ENCODE measurements at regions not wholly inside any gene's neighbourhood (a gene's known extent, or its start where the extent isn't known, plus 50 kb on each side); places are given as distances from the start of the nearest gene placed in this dataset.
"Not testable (repeated sequence)": the region's sequence is repeated elsewhere in the genome, so short reads cannot be mapped to it uniquely, and the experiment has no call there.

DNA sequence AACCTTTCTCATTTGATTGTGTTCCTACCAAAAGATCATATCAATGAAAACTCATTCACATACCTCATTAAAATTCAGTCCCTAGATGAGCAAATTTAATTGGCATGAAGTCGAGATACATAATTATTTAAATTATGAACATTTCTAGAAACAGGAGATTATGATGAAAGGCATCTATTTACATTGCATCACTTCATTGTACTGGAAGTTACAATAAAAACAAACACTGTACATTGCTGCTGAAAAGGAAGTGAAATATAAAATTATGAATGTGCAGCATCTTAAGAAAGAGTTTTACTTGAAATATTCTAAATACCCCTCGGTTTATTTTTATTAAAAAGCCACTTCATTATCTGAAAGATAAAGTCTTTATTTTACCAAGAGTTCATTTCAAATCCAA is 163.4 kb upstream of the ZNF385D start:
- no peak for FAIRE-seq
- no peak for DNase-seq (ENCODE audit: insufficient read length, low spot score)
- TF ChIP-seq PAX5 (IDR thresholded peaks at IDR 0.05; ENCODE audit: insufficient read depth, low read length, severe bottlenecking), result no peak
- no peak for TF ChIP-seq TAF1 (IDR thresholded peaks at IDR 0.05; ENCODE audit: low read depth, low read length)
- no peak for TF ChIP-seq POLR2A (IDR thresholded peaks at IDR 0.05; ENCODE audit: low read depth, low read length)
- TF ChIP-seq POLR2AphosphoS5 (IDR thresholded peaks at IDR 0.05; ENCODE audit: low read depth, low read length), result no peak
- no peak for TF ChIP-seq SPI1 (IDR thresholded peaks at IDR 0.05; ENCODE audit: low read depth, low read length)
- TF ChIP-seq POU2F2 (IDR thresholded peaks at IDR 0.05; ENCODE audit: low read depth, low read length), result no peak

GRCh38 chr3:21919383-21919782 is 168.4 kb upstream of the ZNF385D start:
- DNase-seq (ENCODE audit: insufficient read length, low spot score) (no peak), FAIRE-seq (no peak)
- TF ChIP-seq SPI1 (IDR thresholded peaks at IDR 0.05; ENCODE audit: low read depth, low read length) (no peak), POLR2A (IDR thresholded peaks at IDR 0.05; ENCODE audit: low read depth, low read length) (no peak), TAF1 (IDR thresholded peaks at IDR 0.05; ENCODE audit: low read depth, low read length) (no peak), POLR2AphosphoS5 (IDR thresholded peaks at IDR 0.05; ENCODE audit: low read depth, low read length) (no peak), POU2F2 (IDR thresholded peaks at IDR 0.05; ENCODE audit: low read depth, low read length) (no peak), PAX5 (IDR thresholded peaks at IDR 0.05; ENCODE audit: insufficient read depth, low read length, severe bottlenecking) (no peak)

GRCh38 chr3:21920421-21920861 is 169.4 kb upstream of the ZNF385D start:
- DNase-seq (ENCODE audit: insufficient read length, low spot score) (no peak), FAIRE-seq (no peak)
- TF ChIP-seq POU2F2 (IDR thresholded peaks at IDR 0.05; ENCODE audit: low read depth, low read length), result no peak
- no peak for TF ChIP-seq TAF1 (IDR thresholded peaks at IDR 0.05; ENCODE audit: low read depth, low read length)
- no peak for TF ChIP-seq POLR2AphosphoS5 (IDR thresholded peaks at IDR 0.05; ENCODE audit: low read depth, low read length)
- TF ChIP-seq SPI1 (IDR thresholded peaks at IDR 0.05; ENCODE audit: low read depth, low read length), result no peak
- TF ChIP-seq POLR2A (IDR thresholded peaks at IDR 0.05; ENCODE audit: low read depth, low read length), result no peak
- TF ChIP-seq PAX5 (IDR thresholded peaks at IDR 0.05; ENCODE audit: insufficient read depth, low read length, severe bottlenecking), result no peak

GRCh38 chr3:21923156-21923555 is 172.1 kb upstream of the ZNF385D start:
- not testable (repeated sequence) for DNase-seq (ENCODE audit: insufficient read length, low spot score); FAIRE-seq

DNA sequence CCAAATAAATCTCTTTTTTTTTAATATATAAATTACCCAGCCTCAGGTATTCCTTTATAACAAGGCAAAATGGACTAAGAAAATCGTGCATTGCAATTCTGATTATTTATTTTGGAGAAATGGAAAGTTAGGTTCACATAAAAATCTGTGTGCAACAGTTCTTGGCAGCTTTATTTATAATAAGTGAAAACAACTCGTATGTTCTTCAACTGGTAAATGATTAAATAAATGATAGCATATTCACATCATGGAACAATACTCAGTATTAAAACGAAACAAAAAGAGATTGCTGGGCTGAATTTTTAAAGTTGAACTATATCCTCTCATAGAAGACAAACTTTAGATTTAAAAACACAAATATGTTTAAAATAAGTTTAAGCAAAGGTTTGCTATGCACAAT is 176.3 kb upstream of the ZNF385D start:
- TF ChIP-seq POU2F2 (IDR thresholded peaks at IDR 0.05; ENCODE audit: low read depth, low read length) (no peak), POLR2AphosphoS5 (IDR thresholded peaks at IDR 0.05; ENCODE audit: low read depth, low read length) (no peak), TAF1 (IDR thresholded peaks at IDR 0.05; ENCODE audit: low read depth, low read length) (no peak), POLR2A (IDR thresholded peaks at IDR 0.05; ENCODE audit: low read depth, low read length) (no peak), SPI1 (IDR thresholded peaks at IDR 0.05; ENCODE audit: low read depth, low read length) (no peak), PAX5 (IDR thresholded peaks at IDR 0.05; ENCODE audit: insufficient read depth, low read length, severe bottlenecking) (no peak)
- FAIRE-seq (no peak), DNase-seq (ENCODE audit: insufficient read length, low spot score) (no peak)

DNA sequence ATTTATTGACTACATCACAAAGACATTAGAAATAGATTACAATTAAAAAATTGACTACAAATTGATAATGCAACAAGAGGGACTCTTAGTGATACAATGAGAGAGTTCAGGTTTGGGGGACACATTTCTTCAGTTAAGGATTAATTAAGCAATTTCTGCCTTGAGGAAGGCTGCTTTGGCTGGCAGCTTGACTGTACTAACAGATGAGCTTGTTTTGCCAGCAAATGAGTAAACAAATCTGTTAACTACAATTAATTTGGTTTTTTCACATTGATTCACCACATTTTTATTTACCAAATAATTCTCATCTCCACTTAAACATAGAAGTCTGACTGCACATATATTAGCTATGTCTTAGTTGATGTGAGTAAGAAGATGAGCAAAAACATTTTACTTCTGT is 183.6 kb upstream of the ZNF385D start:
- FAIRE-seq, result no peak
- no peak for TF ChIP-seq POLR2AphosphoS5 (IDR thresholded peaks at IDR 0.05; ENCODE audit: low read depth, low read length)
- no peak for TF ChIP-seq POU2F2 (IDR thresholded peaks at IDR 0.05; ENCODE audit: low read depth, low read length)
- no peak for TF ChIP-seq SPI1 (IDR thresholded peaks at IDR 0.05; ENCODE audit: low read depth, low read length)
- TF ChIP-seq POLR2A (IDR thresholded peaks at IDR 0.05; ENCODE audit: low read depth, low read length), result no peak
- no peak for TF ChIP-seq TAF1 (IDR thresholded peaks at IDR 0.05; ENCODE audit: low read depth, low read length)
- no peak for TF ChIP-seq PAX5 (IDR thresholded peaks at IDR 0.05; ENCODE audit: insufficient read depth, low read length, severe bottlenecking)
- no peak for DNase-seq (ENCODE audit: insufficient read length, low spot score)

GRCh38 chr3:21936207-21936606 is 185.2 kb upstream of the ZNF385D start:
- TF ChIP-seq PAX5 (IDR thresholded peaks at IDR 0.05; ENCODE audit: insufficient read depth, low read length, severe bottlenecking) (no peak), TAF1 (IDR thresholded peaks at IDR 0.05; ENCODE audit: low read depth, low read length) (no peak), POLR2A (IDR thresholded peaks at IDR 0.05; ENCODE audit: low read depth, low read length) (no peak), POU2F2 (IDR thresholded peaks at IDR 0.05; ENCODE audit: low read depth, low read length) (no peak), POLR2AphosphoS5 (IDR thresholded peaks at IDR 0.05; ENCODE audit: low read depth, low read length) (no peak)
- FAIRE-seq (no peak), DNase-seq (ENCODE audit: insufficient read length, low spot score) (no peak)

DNA sequence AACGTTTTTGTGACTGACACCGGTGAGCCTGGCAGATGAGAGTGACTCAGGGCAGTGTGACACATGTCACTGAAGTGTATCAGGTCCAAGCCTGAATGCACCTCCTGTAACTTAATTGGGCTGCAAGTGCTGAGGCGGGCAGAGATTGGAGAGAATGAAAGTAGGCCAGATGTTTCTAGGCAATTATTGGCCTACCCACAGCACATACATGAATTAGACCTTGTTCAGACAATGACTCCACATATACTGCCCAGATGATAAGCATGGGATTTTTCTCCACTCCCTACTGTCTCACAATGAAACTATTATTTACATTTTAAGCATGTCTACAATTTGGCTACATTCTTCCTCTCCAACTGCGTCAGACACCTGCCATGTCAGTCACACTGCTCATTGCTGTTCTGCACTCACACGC is 187.3 kb upstream of the ZNF385D start:
- no peak for FAIRE-seq
- TF ChIP-seq PAX5 (IDR thresholded peaks at IDR 0.05; ENCODE audit: insufficient read depth, low read length, severe bottlenecking), result no peak
- no peak for TF ChIP-seq POU2F2 (IDR thresholded peaks at IDR 0.05; ENCODE audit: low read depth, low read length)
- no peak for TF ChIP-seq TAF1 (IDR thresholded peaks at IDR 0.05; ENCODE audit: low read depth, low read length)
- no peak for TF ChIP-seq SPI1 (IDR thresholded peaks at IDR 0.05; ENCODE audit: low read depth, low read length)
- TF ChIP-seq POLR2A (IDR thresholded peaks at IDR 0.05; ENCODE audit: low read depth, low read length), result no peak
- TF ChIP-seq POLR2AphosphoS5 (IDR thresholded peaks at IDR 0.05; ENCODE audit: low read depth, low read length), result no peak
- no peak for DNase-seq (ENCODE audit: insufficient read length, low spot score)

- TF ChIP-seq SPI1 (IDR thresholded peaks at IDR 0.05; ENCODE audit: low read depth, low read length), result no peak
- TF ChIP-seq POLR2A (IDR thresholded peaks at IDR 0.05; ENCODE audit: low read depth, low read length), result no peak
- no peak for TF ChIP-seq POLR2AphosphoS5 (IDR thresholded peaks at IDR 0.05; ENCODE audit: low read depth, low read length)
- FAIRE-seq, result no peak
- DNase-seq (ENCODE audit: insufficient read length, low spot score), result no peak
These were observed 191.3 kb upstream of the ZNF385D start for GRCh38 chr3:21942328-21942727.

- TF ChIP-seq POLR2AphosphoS5 (IDR thresholded peaks at IDR 0.05; ENCODE audit: low read depth, low read length), result no peak
- TF ChIP-seq POLR2A (IDR thresholded peaks at IDR 0.05; ENCODE audit: low read depth, low read length), result no peak
- no peak for TF ChIP-seq SPI1 (IDR thresholded peaks at IDR 0.05; ENCODE audit: low read depth, low read length)
- no peak for TF ChIP-seq POU2F2 (IDR thresholded peaks at IDR 0.05; ENCODE audit: low read depth, low read length)
- no peak for TF ChIP-seq TAF1 (IDR thresholded peaks at IDR 0.05; ENCODE audit: low read depth, low read length)
- no peak for TF ChIP-seq PAX5 (IDR thresholded peaks at IDR 0.05; ENCODE audit: insufficient read depth, low read length, severe bottlenecking)
- FAIRE-seq (no peak), DNase-seq (ENCODE audit: insufficient read length, low spot score) (no peak)
These were observed 193.2 kb upstream of the ZNF385D start for GRCh38 chr3:21944251-21944650.

Data from GM12891 (cell line).